HG03139 (cell line): ENCODE measurements at regions not wholly inside any gene's neighbourhood (a gene's known extent, or its start where the extent isn't known, plus 50 kb on each side); places are given as distances from the start of the nearest gene placed in this dataset.

Experiments
- ATAC-seq: cut with Tn5 transposase; IDR thresholded peaks from one replicate; pipeline ENCODE4 v1.9.1; 2021; ENCODE audit not compliant: unreplicated experiment

GRCh38 chr4:53920883-53921282 is 143.5 kb downstream of the CHIC2 start:
- ATAC-seq, result no peak

- ATAC-seq, result no peak
Measured at GRCh38 chr4:53920116-53920515, 144.3 kb downstream of the CHIC2 start.

- ATAC-seq, result no peak
Measured at GRCh38 chr4:53919535-53919934, 144.9 kb downstream of the CHIC2 start.

GRCh38 chr4:53917729-53918128 is 146.7 kb downstream of the CHIC2 start:
- no peak for ATAC-seq

- ATAC-seq, result no peak
Measured at GRCh38 chr4:53916431-53916889, 147.9 kb downstream of the CHIC2 start.

- no peak for ATAC-seq
Measured at GRCh38 chr4:53914313-53915016, 149.9 kb downstream of the CHIC2 start.

GRCh38 chr4:53913771-53914170 is 150.6 kb downstream of the CHIC2 start:
- ATAC-seq, result no peak

- ATAC-seq, result no peak
Measured at GRCh38 chr4:53912766-53913497, 151.5 kb downstream of the CHIC2 start.

GRCh38 chr4:53908661-53909078 is 155.7 kb downstream of the CHIC2 start:
- no peak for ATAC-seq

GRCh38 chr4:53907772-53908171 is 156.6 kb downstream of the CHIC2 start:
- no peak for ATAC-seq

- ATAC-seq, result no peak
Measured at GRCh38 chr4:53906606-53907190, 157.7 kb downstream of the CHIC2 start.

- no peak for ATAC-seq
Measured at GRCh38 chr4:53905941-53906377, 158.4 kb downstream of the CHIC2 start.

- ATAC-seq, result no peak
Measured at GRCh38 chr4:53905276-53905940, 159.0 kb downstream of the CHIC2 start.

- no peak for ATAC-seq
Measured at GRCh38 chr4:53902786-53903185, 161.6 kb downstream of the CHIC2 start.

GRCh38 chr4:53900271-53900649 is 164.1 kb downstream of the CHIC2 start:
- ATAC-seq, result no peak

- no peak for ATAC-seq
Measured at GRCh38 chr4:53899586-53900270, 164.7 kb downstream of the CHIC2 start.

GRCh38 chr4:53895137-53895536 is 169.3 kb downstream of the CHIC2 start:
- ATAC-seq, result no peak

- ATAC-seq, result no peak
Measured at GRCh38 chr4:53890461-53890860, 173.9 kb downstream of the CHIC2 start.

- ATAC-seq, result no peak
Measured at GRCh38 chr4:53889326-53890055, 174.9 kb downstream of the CHIC2 start.

GRCh38 chr4:53886090-53886489 is 178.3 kb downstream of the CHIC2 start:
- no peak for ATAC-seq
